ENCODE measurements at regions not wholly inside any gene's neighbourhood (a gene's known extent, or its start where the extent isn't known, plus 50 kb on each side); places are given as distances from the start of the nearest gene placed in this dataset.

GRCh38 chr2:167607731-167608130 lies 639.7 kb downstream of the STK39 start:
- Histone ChIP-seq H3K36me3 (no peaks in the 10 kb centered on the region), H3K4me3 (no peak overlapping the region), H3K27me3 (no peaks in the 10 kb centered on the region), H3K27ac (no peak overlapping the region), H3K4me1 (no peaks in the 10 kb centered on the region), H3K9me3 (no peaks in the 10 kb centered on the region)
- 77 to 85% (median 82%) methylated on average over 3 of the region's 3 CpGs for WGBS, 4 donors
- DNase-seq (no peak), ATAC-seq (no peak)
- intact Hi-C loops (cut with DNase I), result no loop called here
- TF ChIP-seq CTCF (IDR thresholded peaks at IDR 0.05), result no peak
- no peak for TF ChIP-seq POLR2A (IDR thresholded peaks at IDR 0.05)

- DNase-seq (no peak), ATAC-seq (no peak)
- Histone ChIP-seq H3K4me1 (no peaks in the 10 kb centered on the region), H3K27ac (no peak overlapping the region), H3K9me3 (no peaks in the 10 kb centered on the region), H3K36me3 (no peaks in the 10 kb centered on the region), H3K4me3 (no peak overlapping the region), H3K27me3 (no peaks in the 10 kb centered on the region)
- intact Hi-C loops (cut with DNase I), result no loop called here
- WGBS, 4 donors, result 86 to 92% (median 88%) methylated on average over 8 of the region's 8 CpGs
- no peak for TF ChIP-seq CTCF (IDR thresholded peaks at IDR 0.05)
- no peak for TF ChIP-seq POLR2A (IDR thresholded peaks at IDR 0.05)
Measured at GRCh38 chr2:167607211-167607610, 640.2 kb downstream of the STK39 start.

- no peak for ATAC-seq
- H3K4me3 ChIP-seq, result no peak overlapping the region
Measured at GRCh38 chr2:167602122-167602521, 645.3 kb downstream of the STK39 start.

GRCh38 chr2:167599219-167599618 lies 648.2 kb downstream of the STK39 start:
- no peaks in the 10 kb centered on the region for H3K36me3 ChIP-seq
- H3K27me3 ChIP-seq, result no peaks in the 10 kb centered on the region
- intact Hi-C loops (cut with DNase I), result no loop called here
- H3K27ac ChIP-seq, result no peak overlapping the region
- no peaks in the 10 kb centered on the region for H3K9me3 ChIP-seq
- DNase-seq (no peak), ATAC-seq (no peak)
- no peaks in the 10 kb centered on the region for H3K4me1 ChIP-seq
- no peak overlapping the region for H3K4me3 ChIP-seq
- TF ChIP-seq CTCF (IDR thresholded peaks at IDR 0.05), result no peak
- TF ChIP-seq POLR2A (IDR thresholded peaks at IDR 0.05), result no peak
- 69 to 83% (median 74%) methylated on average over 1 of the region's 1 CpG for WGBS, 4 donors

More at GRCh38 chr2:167602122-167602521, 645.3 kb downstream of the STK39 start:
- no peak for DNase-seq
- Histone ChIP-seq H3K9me3 (no peaks in the 10 kb centered on the region), H3K4me1 (no peaks in the 10 kb centered on the region), H3K36me3 (no peaks in the 10 kb centered on the region), H3K27ac (no peak overlapping the region), H3K27me3 (no peaks in the 10 kb centered on the region)
- TF ChIP-seq POLR2A (IDR thresholded peaks at IDR 0.05) (no peak), CTCF (IDR thresholded peaks at IDR 0.05) (no peak)
- intact Hi-C loops (cut with DNase I), result no loop called here
- WGBS, 4 donors, result 92 to 100% (median 94%) methylated on average over 1 of the region's 1 CpG
